SU-DHL-6 (cell line): ENCODE measurements at regions not wholly inside any gene's neighbourhood (a gene's known extent, or its start where the extent isn't known, plus 50 kb on each side); places are given as distances from the start of the nearest gene placed in this dataset.

Source experiments
- H2AFZ ChIP-seq: fragments of 200-600 bp; sonication (generic); 2 replicates; pipeline ENCODE4 v1.6.1; 2014; ENCODE audit warnings: low read depth, mild to moderate bottlenecking, moderate library complexity, mixed read lengths, antibody characterized with exemption, low read length; ENCODE audit not compliant: severe bottlenecking
- H3F3A ChIP-seq: fragments of 200-600 bp; shearing (Covaris generic); 2 replicates; pipeline ENCODE4 v1.6.0; 2016; ENCODE audit warnings: antibody characterized with exemption, mild to moderate bottlenecking; ENCODE audit not compliant: insufficient read depth
- H3K27ac ChIP-seq: fragments of 200-600 bp; sonication (generic); 2 replicates; pipeline ENCODE4 v1.5.1; 2016; ENCODE audit warnings: low read depth, mild to moderate bottlenecking, low read length, moderate library complexity, mixed read lengths
- H3K27me3 ChIP-seq: fragments of 200-600 bp; sonication (generic), shearing (Covaris generic); 2 replicates; pipeline ENCODE4 v1.6.0; 2014; ENCODE audit warnings: mild to moderate bottlenecking, low read length
- H3K36me3 ChIP-seq: fragments of 200-600 bp; sonication (generic); 2 replicates; pipeline ENCODE4 v1.6.1; 2014; ENCODE audit warnings: mild to moderate bottlenecking, low read length, mixed read lengths
- H3K4me2 ChIP-seq: fragments of 300-600, 200-600 bp; shearing (Covaris generic), sonication (generic); 2 replicates; pipeline ENCODE4 v1.6.0; 2014; ENCODE audit warnings: low read length, low read depth, mild to moderate bottlenecking; ENCODE audit not compliant: poor library complexity, severe bottlenecking
- H3K4me3 ChIP-seq: fragments of 200-600 bp; sonication (generic); 2 replicates; pipeline ENCODE4 v1.5.1; 2014; ENCODE audit warnings: antibody characterized with exemption, low read length, mild to moderate bottlenecking, mixed read lengths; ENCODE audit not compliant: insufficient read depth, poor library complexity, severe bottlenecking
- H3K79me2 ChIP-seq: fragments of 200-600 bp; sonication (generic); 2 replicates; pipeline ENCODE4 v1.6.1; 2014; ENCODE audit warnings: mild to moderate bottlenecking, low read length, moderate library complexity; ENCODE audit not compliant: insufficient read depth
- H3K9ac ChIP-seq: fragments of 200-600 bp; sonication (generic); 2 replicates; pipeline ENCODE4 v1.7.0; 2014; ENCODE audit warnings: mild to moderate bottlenecking, low read length
- H3K9me2 ChIP-seq: fragments of 200-600 bp; sonication (generic); replicated peaks from 2 replicates; pipeline ENCODE4 v1.6.1; 2014; ENCODE audit warnings: low read length; ENCODE audit not compliant: insufficient read depth
- H3K9me3 ChIP-seq: fragments of 200-600 bp; sonication (generic); 2 replicates; pipeline ENCODE4 v1.6.1; 2014; ENCODE audit warnings: low read length, mixed read lengths; ENCODE audit not compliant: insufficient read depth
- H4K20me1 ChIP-seq: fragments of 200-600 bp; sonication (generic); 2 replicates; pipeline ENCODE4 v1.6.1; 2014; ENCODE audit warnings: low read depth, mild to moderate bottlenecking, antibody characterized with exemption, low read length, moderate library complexity, mixed read lengths
- EZH2phosphoT487 ChIP-seq: fragments of 200-600 bp; sonication (generic), shearing (Covaris generic); conservative IDR thresholded peaks from 2 replicates; pipeline ENCODE4 v1.6.1; 2018; ENCODE audit warnings: mild to moderate bottlenecking, antibody characterized with exemption, low read length, moderate library complexity, mixed read lengths
- TF ChIP-seq, protein P1 (sequence below): fragments of 200-600 bp; sonication (generic); IDR thresholded peaks from one replicate; pipeline ENCODE4 v1.5.1; 2017; ENCODE audit warnings: antibody characterized with exemption, mild to moderate bottlenecking, low read length, moderate library complexity; ENCODE audit not compliant: insufficient read depth, poor library complexity, severe bottlenecking

DNA sequence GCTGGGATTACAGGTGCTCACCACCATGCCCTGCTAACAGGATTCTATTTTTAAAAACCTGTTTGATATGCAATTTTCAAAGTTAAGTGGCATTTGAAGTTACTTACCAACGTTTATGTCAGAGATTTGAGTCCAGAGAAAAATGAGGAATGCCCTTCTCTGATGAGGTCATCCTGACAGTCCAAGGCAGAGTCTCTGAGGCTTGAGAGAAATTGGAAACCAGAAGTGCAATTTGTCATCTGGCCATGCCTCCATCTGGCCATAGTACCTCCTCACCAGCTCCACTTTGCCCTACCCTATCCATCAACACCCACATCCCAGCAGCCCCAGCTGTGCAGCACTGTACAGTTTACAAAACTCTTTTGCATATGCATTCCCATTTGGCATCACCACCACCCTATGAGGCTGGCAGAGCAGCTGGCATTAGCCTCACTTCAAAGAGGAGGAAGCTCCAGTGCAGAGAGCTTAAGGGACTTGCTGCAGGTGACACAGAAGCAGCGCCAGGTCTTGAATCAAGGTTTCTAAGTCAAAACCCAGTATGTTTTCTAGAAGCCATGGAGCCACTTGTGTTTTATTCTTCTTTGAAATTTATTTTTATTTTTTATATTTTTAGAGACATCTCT, 54.5 kb upstream of the PDZD8 start:
- Histone ChIP-seq H3K27me3 (no peaks in the 10 kb centered on the region), H2AFZ (no peak overlapping the region), H3K4me2 (no peak overlapping the region), H3K79me2 (no peaks in the 10 kb centered on the region), H3K36me3 (no peaks in the 10 kb centered on the region), H3K4me3 (no peak overlapping the region), H3K27ac (no peak overlapping the region), H4K20me1 (no peaks in the 10 kb centered on the region), H3K9ac (no peak overlapping the region), H3K9me2 (no peaks in the 10 kb centered on the region), H3F3A (no peaks in the 10 kb centered on the region), H3K9me3 (no peaks in the 10 kb centered on the region)
- no peak for TF ChIP-seq EZH2phosphoT487
- TF ChIP-seq, protein P1, sequence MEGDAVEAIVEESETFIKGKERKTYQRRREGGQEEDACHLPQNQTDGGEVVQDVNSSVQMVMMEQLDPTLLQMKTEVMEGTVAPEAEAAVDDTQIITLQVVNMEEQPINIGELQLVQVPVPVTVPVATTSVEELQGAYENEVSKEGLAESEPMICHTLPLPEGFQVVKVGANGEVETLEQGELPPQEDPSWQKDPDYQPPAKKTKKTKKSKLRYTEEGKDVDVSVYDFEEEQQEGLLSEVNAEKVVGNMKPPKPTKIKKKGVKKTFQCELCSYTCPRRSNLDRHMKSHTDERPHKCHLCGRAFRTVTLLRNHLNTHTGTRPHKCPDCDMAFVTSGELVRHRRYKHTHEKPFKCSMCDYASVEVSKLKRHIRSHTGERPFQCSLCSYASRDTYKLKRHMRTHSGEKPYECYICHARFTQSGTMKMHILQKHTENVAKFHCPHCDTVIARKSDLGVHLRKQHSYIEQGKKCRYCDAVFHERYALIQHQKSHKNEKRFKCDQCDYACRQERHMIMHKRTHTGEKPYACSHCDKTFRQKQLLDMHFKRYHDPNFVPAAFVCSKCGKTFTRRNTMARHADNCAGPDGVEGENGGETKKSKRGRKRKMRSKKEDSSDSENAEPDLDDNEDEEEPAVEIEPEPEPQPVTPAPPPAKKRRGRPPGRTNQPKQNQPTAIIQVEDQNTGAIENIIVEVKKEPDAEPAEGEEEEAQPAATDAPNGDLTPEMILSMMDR = no peak

DNA sequence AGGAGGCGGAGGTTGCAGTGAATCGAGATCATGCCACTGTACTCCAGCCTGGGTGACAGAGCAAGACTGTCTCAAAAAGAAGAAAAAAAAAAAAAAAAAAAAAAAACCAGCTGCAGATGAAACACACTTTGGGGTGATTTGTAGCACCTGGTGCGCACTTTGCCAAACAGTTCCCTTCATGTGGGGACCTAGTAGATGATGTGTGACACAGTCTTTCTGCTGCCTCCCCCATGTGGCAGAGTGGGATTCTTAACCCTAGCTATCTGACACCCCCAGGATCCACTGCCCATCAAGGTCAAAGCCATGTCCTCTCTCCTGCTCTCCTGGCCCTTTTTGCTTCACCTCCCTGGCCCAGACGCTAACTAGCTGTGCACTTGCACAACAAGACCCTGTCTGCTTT, 52.1 kb upstream of the PDZD8 start:
- Histone ChIP-seq H2AFZ (no peak overlapping the region), H3K4me2 (no peak overlapping the region), H3K36me3 (no peaks in the 10 kb centered on the region), H3K4me3 (no peak overlapping the region), H3K9me2 (no peaks in the 10 kb centered on the region), H3K9ac (no peak overlapping the region), H3K27me3 (no peaks in the 10 kb centered on the region), H3K27ac (no peak overlapping the region), H3F3A (no peaks in the 10 kb centered on the region), H3K9me3 (no peaks in the 10 kb centered on the region), H4K20me1 (no peaks in the 10 kb centered on the region), H3K79me2 (no peaks in the 10 kb centered on the region)
- no peak for TF ChIP-seq EZH2phosphoT487
- TF ChIP-seq, protein P1 = no peak

DNA sequence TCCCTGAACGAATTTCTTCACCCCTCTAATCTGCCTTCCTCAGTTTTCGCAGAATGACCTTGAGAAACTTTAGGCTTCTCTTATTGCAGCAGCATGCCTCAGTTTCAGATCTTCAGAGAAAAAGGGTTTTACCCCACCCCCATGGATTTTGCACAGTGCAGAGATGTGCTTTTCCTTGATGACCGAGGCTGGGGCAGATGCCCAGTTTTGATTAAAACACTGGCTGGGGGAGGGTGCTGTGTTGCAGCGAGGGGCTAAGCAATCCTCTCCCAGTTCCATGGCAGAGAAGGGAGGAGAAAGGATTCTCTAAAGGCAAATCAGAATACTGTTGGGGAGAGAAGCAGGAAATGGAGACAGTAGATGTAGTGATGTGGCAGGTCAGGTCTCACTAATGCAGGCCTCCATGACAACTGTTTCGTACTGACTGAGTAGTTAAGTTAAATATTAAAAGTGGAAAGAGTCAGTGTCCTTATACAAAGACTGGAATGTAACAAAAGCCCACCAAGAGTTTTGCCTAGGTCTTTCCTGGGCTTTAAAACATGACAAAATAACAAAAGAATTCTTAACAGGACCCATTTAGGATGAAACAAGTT, 50.8 kb upstream of the PDZD8 start:
- H3K9ac ChIP-seq = no peak overlapping the region
- H3K79me2 ChIP-seq = no peaks in the 10 kb centered on the region
- H3K4me2 ChIP-seq = no peak overlapping the region
- no peaks in the 10 kb centered on the region for H3K9me2 ChIP-seq
- H3K9me3 ChIP-seq = no peaks in the 10 kb centered on the region
- no peak overlapping the region for H2AFZ ChIP-seq
- H3K27me3 ChIP-seq = no peaks in the 10 kb centered on the region
- no peaks in the 10 kb centered on the region for H3K36me3 ChIP-seq
- H3K27ac ChIP-seq = no peak overlapping the region
- no peak overlapping the region for H3K4me3 ChIP-seq
- TF ChIP-seq, protein P1 = no peak
- no peak for TF ChIP-seq EZH2phosphoT487
- H4K20me1 ChIP-seq = no peaks in the 10 kb centered on the region
- no peaks in the 10 kb centered on the region for H3F3A ChIP-seq
